ENCODE measurements at regions not wholly inside any gene's neighbourhood (a gene's known extent, or its start where the extent isn't known, plus 50 kb on each side); places are given as distances from the start of the nearest gene placed in this dataset.

- intact Hi-C loops (cut with micrococcal nuclease), result no loop called here
Measured at GRCh38 chr3:83890763-83891135, 1068.0 kb upstream of the CADM2 start.

DNA sequence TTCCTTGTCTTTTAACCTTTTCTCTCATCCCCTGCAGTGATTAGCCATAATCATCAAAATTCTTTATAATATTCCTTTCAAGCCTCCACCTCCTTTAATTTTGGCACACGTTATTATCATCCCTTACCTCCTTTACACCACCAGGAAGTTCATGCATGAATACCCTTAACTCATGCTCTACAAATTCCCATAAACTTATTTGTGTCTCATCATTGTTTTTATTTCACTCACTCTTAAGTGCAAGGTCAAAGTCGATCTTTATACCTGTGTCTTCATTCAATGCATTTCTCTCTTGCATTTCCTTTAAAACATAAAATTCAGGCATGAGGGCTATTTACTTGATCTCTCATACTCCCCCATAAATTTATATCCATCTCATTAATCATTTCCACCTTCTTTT, 1064.6 kb upstream of the CADM2 start:
- intact Hi-C loops (cut with micrococcal nuclease), result no loop called here

DNA sequence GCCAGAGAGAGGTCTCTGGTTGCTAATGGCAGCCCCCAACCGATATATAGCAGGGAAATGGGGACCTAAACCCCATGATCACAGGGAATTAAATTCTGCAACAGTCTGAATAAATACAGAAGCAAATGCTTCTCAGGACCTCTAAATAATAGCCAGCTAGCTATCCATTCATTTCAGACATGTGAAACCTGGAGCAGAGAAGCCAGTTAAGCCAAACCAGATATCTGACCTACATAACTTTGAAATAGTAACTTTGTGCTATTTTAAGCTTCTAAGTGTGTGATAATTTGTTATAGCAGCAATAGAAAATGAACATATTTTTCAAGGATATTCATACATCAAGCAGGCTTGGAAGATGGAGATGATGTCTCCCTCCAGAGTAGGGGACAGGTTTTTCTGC, 1062.9 kb upstream of the CADM2 start:
- intact Hi-C loops (cut with micrococcal nuclease), result no loop called here

DNA sequence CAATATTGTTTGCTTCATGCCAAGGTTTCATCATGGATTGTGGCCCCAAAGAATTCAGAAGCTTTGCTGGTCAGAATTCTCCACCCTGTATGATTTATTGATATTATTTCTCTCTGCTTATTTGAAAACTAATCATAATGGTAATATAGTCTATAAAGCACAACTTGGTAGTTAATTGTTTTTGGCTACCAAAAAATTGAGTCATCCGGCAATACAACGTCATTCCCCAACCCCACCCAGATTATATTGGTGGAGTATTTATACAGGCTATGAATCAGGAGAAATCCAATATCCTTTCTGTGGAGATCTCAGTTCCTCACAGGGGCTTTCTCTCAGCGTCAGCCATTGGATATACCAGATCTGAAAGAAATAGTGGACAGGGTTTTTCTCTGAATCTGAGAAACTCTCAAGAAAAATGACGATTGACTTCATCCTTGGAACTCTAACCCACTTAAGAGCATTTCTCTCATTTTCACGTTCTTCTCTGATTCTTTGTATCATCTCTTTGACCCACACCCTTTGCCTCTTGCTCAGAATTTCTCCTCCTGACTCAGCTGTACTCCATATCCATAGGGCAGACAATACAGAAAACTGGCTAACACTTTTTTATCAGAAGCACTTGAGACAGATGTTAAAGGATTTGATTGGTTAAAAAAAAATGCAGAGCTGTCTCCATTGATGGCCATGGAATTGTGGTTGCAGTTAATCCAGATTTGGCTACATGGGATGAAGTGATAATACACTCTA, 1055.8 kb upstream of the CADM2 start:
- intact Hi-C loops (cut with micrococcal nuclease), result no loop called here

DNA sequence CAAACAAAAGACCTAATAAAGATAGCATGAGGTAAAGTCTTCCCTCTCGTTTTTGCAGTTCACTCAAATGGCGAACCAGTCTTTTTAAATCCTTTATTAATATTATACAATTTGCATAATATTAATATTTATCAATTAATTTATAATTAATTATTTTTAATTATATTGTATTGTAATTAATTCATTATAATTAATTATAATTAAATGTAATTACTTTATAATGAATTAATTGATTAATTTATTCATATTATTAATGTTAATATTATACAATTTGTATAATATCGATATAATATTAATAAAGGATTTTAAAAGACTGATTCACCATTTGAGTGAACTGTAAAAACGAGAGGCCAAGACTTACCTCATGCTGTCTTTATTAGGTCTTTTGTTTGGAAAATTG, 1045.4 kb upstream of the CADM2 start:
- intact Hi-C loops (cut with micrococcal nuclease), result no loop called here

DNA sequence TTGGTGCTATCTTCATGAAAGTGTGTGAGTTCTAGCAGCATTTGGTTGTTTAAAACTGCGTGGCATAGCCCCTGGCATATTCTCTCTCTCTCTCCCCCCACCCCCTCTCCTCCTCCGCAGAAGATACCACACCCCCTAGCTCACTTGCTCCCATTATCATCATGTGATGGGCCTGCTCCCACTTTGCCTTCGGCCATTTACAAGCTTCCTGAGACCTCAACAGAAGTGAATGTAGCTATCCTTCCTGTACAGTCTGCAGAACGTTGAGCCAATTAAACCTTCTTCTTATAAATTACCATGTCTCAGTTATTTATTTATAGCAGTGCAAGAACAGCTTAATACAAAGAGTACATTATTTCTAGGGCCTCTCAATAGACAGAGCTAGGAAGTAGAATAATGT, 1032.5 kb upstream of the CADM2 start:
- intact Hi-C loops (cut with micrococcal nuclease), result no loop called here

DNA sequence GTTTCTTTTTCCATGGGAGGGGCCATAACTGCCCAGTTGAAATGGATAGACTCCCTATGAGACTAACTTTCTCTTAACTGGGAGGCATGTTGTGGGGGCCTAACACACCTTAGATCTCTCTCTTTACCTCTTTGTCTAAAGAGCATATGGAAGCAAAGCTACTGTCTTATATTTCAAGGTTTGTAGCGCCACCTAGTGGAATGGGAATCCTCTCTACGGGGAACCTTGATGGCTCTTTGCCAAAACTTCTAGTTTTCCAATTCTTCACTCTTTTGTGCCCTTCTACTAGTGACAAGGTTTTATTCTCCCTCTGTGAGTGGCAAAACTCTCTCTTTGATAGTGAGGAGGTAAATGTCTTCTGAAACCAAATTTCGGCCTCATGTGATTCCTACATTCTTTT, 1030.4 kb upstream of the CADM2 start:
- intact Hi-C loops (cut with micrococcal nuclease), result no loop called here

DNA sequence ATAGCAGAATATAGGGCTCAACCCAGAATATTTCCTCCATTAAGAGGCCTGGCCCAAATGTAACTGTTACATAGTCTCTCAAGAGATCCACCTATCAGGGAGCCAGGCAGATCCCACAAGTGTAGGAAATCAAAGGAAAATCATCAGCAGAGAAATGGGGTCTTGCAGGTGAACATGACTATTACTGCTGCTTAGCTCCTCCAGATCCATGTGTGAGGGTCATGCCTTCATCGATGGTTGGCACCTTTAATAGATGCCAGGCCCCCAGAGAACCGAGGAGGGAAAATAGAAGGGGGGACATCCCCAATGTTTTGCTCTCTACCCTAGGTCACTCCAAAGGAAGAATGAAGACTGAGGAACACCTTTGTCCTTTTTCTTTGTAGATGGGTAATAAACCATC, 1029.9 kb upstream of the CADM2 start:
- intact Hi-C loops (cut with micrococcal nuclease), result no loop called here

GRCh38 chr3:83934192-83935021, 1024.4 kb upstream of the CADM2 start:
- intact Hi-C loops (cut with micrococcal nuclease), result no loop called here

- intact Hi-C loops (cut with micrococcal nuclease), result no loop called here
Measured at GRCh38 chr3:83938491-83938890, 1020.3 kb upstream of the CADM2 start.

DNA sequence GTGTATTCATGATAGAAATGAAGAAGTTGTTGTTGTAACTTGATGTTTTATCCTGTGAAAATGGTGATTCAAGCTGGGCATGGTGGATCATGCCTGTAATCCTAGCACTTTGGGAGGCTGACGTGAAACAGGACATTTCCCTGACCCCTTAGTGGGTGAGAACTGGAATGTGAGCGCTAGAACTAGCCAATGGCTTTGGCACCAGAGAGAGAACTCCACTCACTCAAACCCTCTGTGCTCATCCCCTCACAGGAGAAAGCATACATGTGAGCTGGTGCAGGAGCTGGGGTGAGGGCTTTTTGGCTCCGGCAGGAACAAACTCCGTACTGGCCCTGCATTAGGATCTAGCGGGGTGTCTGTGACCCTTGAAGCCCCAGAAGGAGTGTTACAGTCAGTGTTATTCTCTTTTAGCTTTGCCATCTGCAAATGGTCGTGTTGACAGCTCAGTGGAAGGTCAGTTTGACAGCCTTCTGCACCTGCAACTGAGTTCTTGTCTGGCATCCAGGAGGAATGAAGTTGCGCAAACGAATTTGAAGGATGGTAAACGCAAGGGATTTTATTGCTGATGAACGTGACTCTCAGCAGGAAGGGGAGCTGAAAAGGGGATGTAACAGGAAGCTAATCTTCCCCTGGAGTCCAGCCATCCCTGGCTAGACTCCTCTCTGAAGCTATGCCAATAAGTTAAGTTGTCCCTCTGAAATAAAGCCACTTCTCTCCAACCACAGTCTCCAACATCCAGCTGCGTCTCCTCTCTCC, 1016.6 kb upstream of the CADM2 start:
- intact Hi-C loops (cut with micrococcal nuclease), result no loop called here

GRCh38 chr3:83946049-83946448, 1012.7 kb upstream of the CADM2 start:
- intact Hi-C loops (cut with micrococcal nuclease), result no loop called here

DNA sequence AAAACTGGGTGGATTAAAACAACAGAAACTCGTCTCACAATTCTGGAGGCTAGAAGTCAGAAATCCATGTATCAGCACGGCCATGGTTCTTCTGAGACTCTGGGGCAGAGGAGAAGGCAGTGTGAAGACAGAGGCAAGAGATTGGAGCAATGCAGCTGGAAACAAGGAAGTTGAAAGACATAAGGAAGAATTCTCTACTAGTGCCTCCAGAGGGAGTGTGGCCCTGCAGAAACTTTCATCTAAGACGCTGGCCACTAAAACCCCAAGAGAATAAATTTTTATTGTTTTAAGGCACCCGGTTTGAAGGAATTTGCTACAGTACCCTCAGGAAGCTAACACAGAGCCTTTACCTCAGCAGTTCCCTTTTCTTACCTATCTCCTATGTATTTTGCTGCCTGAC, 1012.2 kb upstream of the CADM2 start:
- intact Hi-C loops (cut with micrococcal nuclease), result no loop called here

DNA sequence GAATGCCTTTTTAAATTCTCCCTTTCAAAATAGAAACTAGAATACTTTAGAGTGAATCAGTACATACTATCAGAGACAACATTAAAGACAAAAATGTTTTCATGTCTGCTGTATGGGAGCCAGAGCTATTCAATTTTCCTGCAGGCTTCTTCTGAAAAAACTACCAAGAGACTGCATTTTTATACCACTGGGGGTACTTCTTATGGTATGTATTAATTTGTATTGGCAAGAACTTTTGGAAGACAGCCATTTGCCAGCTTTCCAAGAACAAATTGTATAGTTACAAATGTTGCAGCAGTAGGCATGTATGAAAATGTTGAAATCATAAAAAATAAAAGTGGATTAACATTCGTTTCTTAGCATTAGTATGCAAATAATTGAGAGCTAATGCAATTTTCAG, 1010.0 kb upstream of the CADM2 start:
- intact Hi-C loops (cut with micrococcal nuclease), result no loop called here

DNA sequence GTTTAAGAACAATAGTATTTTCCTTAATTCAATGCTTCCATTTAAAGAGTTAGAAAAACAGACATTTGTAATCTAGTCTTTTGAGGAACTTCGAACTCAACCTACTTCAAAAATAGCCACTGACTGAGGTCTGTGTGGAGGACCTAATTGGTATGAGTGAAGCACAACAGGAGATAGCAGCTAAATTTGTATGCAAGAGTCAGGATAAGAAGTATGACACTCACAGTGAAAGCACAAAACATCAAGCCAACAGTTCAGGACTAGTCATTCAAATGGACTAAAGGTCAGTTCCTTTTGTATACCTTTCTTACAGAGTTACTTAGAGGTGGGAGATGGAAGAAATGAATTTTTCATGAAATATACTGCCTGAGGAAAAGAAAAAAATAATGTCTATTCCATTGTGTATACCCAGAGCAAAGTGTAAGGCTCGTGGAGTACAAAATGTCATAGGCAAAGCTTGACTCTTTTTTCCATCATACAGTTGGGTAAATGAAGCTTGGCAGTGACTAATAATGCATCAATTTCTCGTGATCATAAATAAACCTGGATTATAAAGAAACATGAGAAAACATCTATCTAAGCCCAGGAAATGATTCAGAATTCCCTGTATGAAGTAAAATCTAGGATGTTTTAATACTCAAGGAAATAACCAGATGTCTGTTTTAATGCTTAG, 1005.2 kb upstream of the CADM2 start:
- intact Hi-C loops (cut with micrococcal nuclease), result no loop called here

DNA sequence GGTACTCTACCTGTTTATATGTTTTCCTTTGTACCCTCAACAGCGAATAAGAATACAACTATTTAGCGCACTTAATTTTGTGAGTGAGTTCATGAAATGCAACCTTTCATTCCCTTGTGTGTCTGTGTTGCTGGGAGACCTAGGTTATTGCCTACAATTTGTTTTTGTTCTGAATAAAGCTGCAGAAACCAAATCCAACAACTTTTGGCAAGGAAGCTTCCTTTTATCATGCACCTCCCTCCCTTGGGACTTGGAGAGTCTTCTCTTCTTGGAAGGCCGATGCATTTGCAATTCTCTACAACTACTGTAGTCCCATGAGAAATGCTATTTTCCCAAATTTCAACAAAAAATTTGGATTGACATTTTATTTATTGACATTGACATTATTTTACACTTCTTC, 1002.4 kb upstream of the CADM2 start:
- intact Hi-C loops (cut with micrococcal nuclease), result no loop called here

GRCh38 chr3:83968356-83968755, 990.4 kb upstream of the CADM2 start:
- intact Hi-C loops (cut with micrococcal nuclease), result no loop called here

- intact Hi-C loops (cut with micrococcal nuclease), result no loop called here
Measured at GRCh38 chr3:83971666-83972065, 987.1 kb upstream of the CADM2 start.

- intact Hi-C loops (cut with micrococcal nuclease), result no loop called here
Measured at GRCh38 chr3:84008623-84009022, 950.2 kb upstream of the CADM2 start.

- intact Hi-C loops (cut with micrococcal nuclease), result no loop called here
Measured at GRCh38 chr3:84023842-84024241, 934.9 kb upstream of the CADM2 start.

- intact Hi-C loops (cut with micrococcal nuclease), result no loop called here
Measured at GRCh38 chr3:84039099-84039498, 919.7 kb upstream of the CADM2 start.
